ENCODE measurements at regions not wholly inside any gene's neighbourhood (a gene's known extent, or its start where the extent isn't known, plus 50 kb on each side); places are given as distances from the start of the nearest gene placed in this dataset.
"Not testable (repeated sequence)": the region's sequence is repeated elsewhere in the genome, so short reads cannot be mapped to it uniquely, and the experiment has no call there.

- H3K27ac ChIP-seq: no peak overlapping the region
- H3K27me3 ChIP-seq: no peaks in the 10 kb centered on the region
- no peaks in the 10 kb centered on the region for H3K36me3 ChIP-seq
- TF ChIP-seq, protein P1, sequence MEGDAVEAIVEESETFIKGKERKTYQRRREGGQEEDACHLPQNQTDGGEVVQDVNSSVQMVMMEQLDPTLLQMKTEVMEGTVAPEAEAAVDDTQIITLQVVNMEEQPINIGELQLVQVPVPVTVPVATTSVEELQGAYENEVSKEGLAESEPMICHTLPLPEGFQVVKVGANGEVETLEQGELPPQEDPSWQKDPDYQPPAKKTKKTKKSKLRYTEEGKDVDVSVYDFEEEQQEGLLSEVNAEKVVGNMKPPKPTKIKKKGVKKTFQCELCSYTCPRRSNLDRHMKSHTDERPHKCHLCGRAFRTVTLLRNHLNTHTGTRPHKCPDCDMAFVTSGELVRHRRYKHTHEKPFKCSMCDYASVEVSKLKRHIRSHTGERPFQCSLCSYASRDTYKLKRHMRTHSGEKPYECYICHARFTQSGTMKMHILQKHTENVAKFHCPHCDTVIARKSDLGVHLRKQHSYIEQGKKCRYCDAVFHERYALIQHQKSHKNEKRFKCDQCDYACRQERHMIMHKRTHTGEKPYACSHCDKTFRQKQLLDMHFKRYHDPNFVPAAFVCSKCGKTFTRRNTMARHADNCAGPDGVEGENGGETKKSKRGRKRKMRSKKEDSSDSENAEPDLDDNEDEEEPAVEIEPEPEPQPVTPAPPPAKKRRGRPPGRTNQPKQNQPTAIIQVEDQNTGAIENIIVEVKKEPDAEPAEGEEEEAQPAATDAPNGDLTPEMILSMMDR (IDR thresholded peaks at IDR 0.05): no peak
- DNase-seq (ENCODE audit: low spot score): no peak
- H3K9me3 ChIP-seq: no peaks in the 10 kb centered on the region
- H3K4me3 ChIP-seq: no peak overlapping the region
- H3K4me1 ChIP-seq: no peaks in the 10 kb centered on the region
These were observed 393.8 kb downstream of the TSHZ3 start for GRCh38 chr19:30955112-30956104.

DNA sequence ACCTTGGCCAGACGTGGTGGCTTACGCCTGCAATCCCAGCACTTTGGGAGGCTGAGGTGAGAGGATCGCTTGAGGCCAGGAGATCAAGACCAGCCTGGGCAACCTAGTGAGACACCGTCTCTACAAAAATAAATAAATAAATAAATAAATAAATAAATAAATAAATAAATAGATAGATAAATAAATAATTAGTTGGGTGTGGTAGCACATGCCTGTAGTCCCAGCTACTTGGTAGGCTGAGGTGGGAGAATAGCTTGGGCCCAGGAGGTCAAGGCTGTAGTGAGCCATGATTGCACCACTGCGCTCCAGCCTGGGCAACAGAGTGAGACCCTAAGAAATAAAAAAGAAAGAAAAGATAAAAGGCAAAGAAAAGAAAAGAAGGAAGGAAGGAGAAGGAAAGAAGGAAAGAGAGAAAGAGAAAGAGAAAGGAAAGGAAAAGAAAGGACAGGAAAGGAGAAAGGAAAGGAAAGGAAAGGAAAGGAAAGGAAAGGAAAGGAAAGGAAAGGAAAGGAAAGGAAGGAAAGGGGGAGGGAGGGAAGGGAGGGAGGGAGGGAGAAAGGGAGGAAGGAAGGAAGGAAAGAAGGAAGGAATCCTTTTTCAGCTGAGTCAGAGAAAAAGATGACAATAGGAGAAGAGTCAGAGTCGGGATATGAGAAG, 404.8 kb downstream of the TSHZ3 start:
- not testable (repeated sequence) for H3K36me3 ChIP-seq; H3K4me3 ChIP-seq; H3K4me1 ChIP-seq; H3K27me3 ChIP-seq; H3K9me3 ChIP-seq; H3K27ac ChIP-seq; DNase-seq (ENCODE audit: low spot score)

DNA sequence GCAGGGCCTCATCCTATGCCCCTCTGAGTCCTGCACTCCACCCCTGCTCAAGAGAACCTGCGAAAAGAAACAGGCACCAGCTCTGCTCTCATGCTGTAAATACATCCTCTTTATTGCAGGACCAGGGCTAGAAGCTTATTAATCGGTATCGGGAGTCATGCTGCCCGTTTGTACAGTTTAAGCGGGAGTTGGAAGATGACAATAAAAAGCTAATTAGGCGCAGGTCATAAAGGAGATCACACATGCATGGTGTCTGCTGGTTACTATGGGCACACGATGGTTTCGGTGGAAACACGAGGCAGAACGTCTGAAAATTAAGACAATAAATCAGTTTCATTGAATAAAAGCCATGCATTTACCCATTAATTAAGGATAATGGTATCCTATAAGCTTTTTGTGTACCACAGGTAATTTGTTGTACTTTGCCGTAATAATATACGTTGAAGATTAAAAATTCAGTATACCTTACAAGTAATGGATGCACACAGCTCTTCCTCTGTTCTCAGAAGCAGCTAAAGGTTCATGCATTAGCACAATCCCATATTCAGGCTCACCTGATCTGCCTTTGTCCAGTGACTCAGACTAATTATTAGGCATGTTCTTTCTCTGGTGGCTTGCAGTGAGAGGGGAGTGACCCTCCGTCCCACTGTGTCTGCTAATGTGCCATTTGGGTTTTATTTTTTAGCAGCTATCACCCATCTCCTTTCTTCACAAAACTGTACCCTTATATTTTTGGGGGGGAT, 406.0 kb downstream of the TSHZ3 start:
- Histone ChIP-seq H3K9me3 (no peaks in the 10 kb centered on the region), H3K27ac (no peak overlapping the region), H3K4me1 (no peaks in the 10 kb centered on the region), H3K4me3 (no peak overlapping the region), H3K36me3 (no peaks in the 10 kb centered on the region), H3K27me3 (no peaks in the 10 kb centered on the region)
- no peak for DNase-seq (ENCODE audit: low spot score)
- TF ChIP-seq, protein P1 (IDR thresholded peaks at IDR 0.05): no peak

DNA sequence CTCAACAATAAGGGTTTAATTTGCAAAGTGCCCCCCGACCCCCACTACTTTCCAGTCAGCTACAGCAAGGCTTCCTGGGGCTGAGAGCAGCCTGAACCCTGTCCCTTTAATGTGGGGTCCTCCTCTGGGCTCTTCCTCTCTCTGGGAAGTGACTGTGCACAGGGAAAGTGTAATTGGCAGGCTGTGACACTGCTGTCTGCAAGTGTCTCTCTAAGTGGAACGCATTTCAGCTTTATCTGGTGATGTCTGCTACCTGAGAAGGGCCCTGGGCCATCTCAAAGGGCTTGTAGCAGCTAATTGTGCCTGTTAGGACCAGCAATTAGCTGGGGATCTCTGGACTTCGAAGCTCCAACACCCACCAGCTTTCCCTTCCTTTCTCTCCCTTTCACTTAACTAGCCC, 406.6 kb downstream of the TSHZ3 start:
- Histone ChIP-seq H3K27ac (no peak overlapping the region), H3K4me1 (no peaks in the 10 kb centered on the region), H3K27me3 (no peaks in the 10 kb centered on the region), H3K4me3 (no peak overlapping the region), H3K36me3 (no peaks in the 10 kb centered on the region), H3K9me3 (no peaks in the 10 kb centered on the region)
- DNase-seq (ENCODE audit: low spot score): no peak
- TF ChIP-seq, protein P1 (IDR thresholded peaks at IDR 0.05): no peak

GRCh38 chr19:30941591-30941990, 407.6 kb downstream of the TSHZ3 start:
- TF ChIP-seq, protein P1 (IDR thresholded peaks at IDR 0.05): no peak

GRCh38 chr19:30936276-30936675, 413.0 kb downstream of the TSHZ3 start:
- no peak for DNase-seq (ENCODE audit: low spot score)
- H3K27ac ChIP-seq: no peak overlapping the region
- no peak overlapping the region for H3K4me3 ChIP-seq
- no peaks in the 10 kb centered on the region for H3K9me3 ChIP-seq
- no peaks in the 10 kb centered on the region for H3K27me3 ChIP-seq
- no peaks in the 10 kb centered on the region for H3K4me1 ChIP-seq
- H3K36me3 ChIP-seq: no peaks in the 10 kb centered on the region
- TF ChIP-seq, protein P1 (IDR thresholded peaks at IDR 0.05): no peak

More at GRCh38 chr19:30941591-30941990, 407.6 kb downstream of the TSHZ3 start:
- no peak overlapping the region for H3K27ac ChIP-seq
- no peaks in the 10 kb centered on the region for H3K9me3 ChIP-seq
- no peaks in the 10 kb centered on the region for H3K36me3 ChIP-seq
- H3K27me3 ChIP-seq: no peaks in the 10 kb centered on the region
- no peak for DNase-seq (ENCODE audit: low spot score)
- no peak overlapping the region for H3K4me3 ChIP-seq
- H3K4me1 ChIP-seq: no peaks in the 10 kb centered on the region

All from right atrium auricular region (tissue), 2 donors.